Neural cell (in vitro differentiated cells): ENCODE measurements at regions not wholly inside any gene's neighbourhood (a gene's known extent, or its start where the extent isn't known, plus 50 kb on each side); places are given as distances from the start of the nearest gene placed in this dataset.

Source experiments
- H2AFZ ChIP-seq: fragments of 200-600, 300-800 bp; sonication (generic), shearing (Covaris generic); 2 replicates; pipeline ENCODE4 v1.6.0; 2014; ENCODE audit warnings: low read depth, mild to moderate bottlenecking, antibody characterized with exemption, low read length, moderate library complexity
- H3F3A ChIP-seq: fragments of 200-600 bp; shearing (Covaris generic); 2 replicates; pipeline ENCODE4 v1.6.1; 2016; ENCODE audit warnings: mild to moderate bottlenecking, moderate library complexity, mixed read lengths, antibody characterized with exemption, low read length; ENCODE audit not compliant: insufficient read depth, poor library complexity, severe bottlenecking
- H3K27ac ChIP-seq: fragments of 200-600, 300-800 bp; sonication (generic), shearing (Covaris generic); 2 replicates; pipeline ENCODE4 v1.5.1; 2014; ENCODE audit warnings: mild to moderate bottlenecking, low read length, moderate library complexity
- H3K27me3 ChIP-seq: fragments of 300-800, 200-600 bp; sonication (generic), shearing (Covaris generic); 2 replicates; pipeline ENCODE4 v1.6.0; 2014; ENCODE audit warnings: mild to moderate bottlenecking, low read depth, low read length, moderate library complexity; ENCODE audit not compliant: insufficient read depth
- H3K36me3 ChIP-seq: fragments of 300-800, 200-600 bp; sonication (generic), shearing (Covaris generic); 2 replicates; pipeline ENCODE4 v1.5.1; 2014; ENCODE audit warnings: mild to moderate bottlenecking, antibody characterized with exemption, low read length, moderate library complexity; ENCODE audit not compliant: insufficient read depth
- H3K4me2 ChIP-seq: fragments of 300-800, 200-600 bp; sonication (generic), shearing (Covaris generic); 2 replicates; pipeline ENCODE4 v1.6.0; 2014; ENCODE audit warnings: mild to moderate bottlenecking, low read length
- H3K4me3 ChIP-seq: fragments of 300-800, 200-600 bp; sonication (generic), shearing (Covaris generic); 2 replicates; pipeline ENCODE4 v1.5.1; 2014; ENCODE audit warnings: mild to moderate bottlenecking, low read length, moderate library complexity
- H3K79me2 ChIP-seq: fragments of 200-600 bp; shearing (Covaris generic); replicated peaks from 2 replicates; pipeline ENCODE4 v1.6.0; 2014; ENCODE audit warnings: mild to moderate bottlenecking, low read length, moderate library complexity; ENCODE audit not compliant: insufficient read depth
- H3K9ac ChIP-seq: fragments of 300-800, 200-600 bp; sonication (generic), shearing (Covaris generic); 2 replicates; pipeline ENCODE4 v1.6.1; 2016; ENCODE audit warnings: mild to moderate bottlenecking, low read length, mixed read lengths
- H3K9me2 ChIP-seq: fragments of 200-600 bp; shearing (Covaris generic); 2 replicates; pipeline ENCODE4 v1.6.1; 2016; ENCODE audit warnings: mild to moderate bottlenecking, low read length, mixed read lengths; ENCODE audit not compliant: insufficient read depth
- H3K9me3 ChIP-seq: fragments of 200-600, 300-800 bp; sonication (generic), shearing (Covaris generic); 2 replicates; pipeline ENCODE4 v1.6.1; 2016; ENCODE audit warnings: mild to moderate bottlenecking, mixed run types, low read length, moderate library complexity, mixed read lengths
- H4K20me1 ChIP-seq: fragments of 200-600 bp; shearing (Covaris generic); 2 replicates; pipeline ENCODE4 v1.6.1; 2016; ENCODE audit warnings: mild to moderate bottlenecking, mixed run types; ENCODE audit not compliant: insufficient read depth
- EP300 ChIP-seq: fragments of 450-650 bp; conservative IDR thresholded peaks from 2 replicates; pipeline ENCODE4 v1.6.1; 2014; ENCODE audit warnings: antibody characterized with exemption, mild to moderate bottlenecking, moderate library complexity; ENCODE audit not compliant: poor library complexity, severe bottlenecking
- EZH2 ChIP-seq: fragments of 200-600, 300-800 bp; shearing (Covaris generic), sonication (generic); IDR thresholded peaks from 2 replicates; pipeline ENCODE4 v1.6.1; 2014; ENCODE audit warnings: antibody characterized with exemption, low read length, borderline replicate concordance, mild to moderate bottlenecking; ENCODE audit not compliant: insufficient read depth, poor library complexity, severe bottlenecking
- MXI1 ChIP-seq: fragments of 450-650 bp; conservative IDR thresholded peaks from 2 replicates; pipeline ENCODE4 v1.6.1; 2014; ENCODE audit warnings: antibody characterized with exemption, mild to moderate bottlenecking; ENCODE audit not compliant: poor library complexity, severe bottlenecking
- POLR2AphosphoS5 ChIP-seq: IDR thresholded peaks from 2 replicates; pipeline ENCODE4 v1.6.1; 2012
- RAD21 ChIP-seq: fragments of 450-650 bp; conservative IDR thresholded peaks from 2 replicates; pipeline ENCODE4 v1.6.1; 2014; ENCODE audit warnings: antibody characterized with exemption, mild to moderate bottlenecking, moderate library complexity
- REST ChIP-seq: IDR thresholded peaks from 2 replicates; pipeline ENCODE4 v1.6.1; 2012; ENCODE audit warnings: borderline replicate concordance
- SMC3 ChIP-seq: fragments of 450-650 bp; conservative IDR thresholded peaks from 2 replicates; pipeline ENCODE4 v1.6.1; 2014; ENCODE audit warnings: antibody characterized with exemption, mild to moderate bottlenecking, moderate library complexity; ENCODE audit not compliant: poor library complexity
- TAF1 ChIP-seq: IDR thresholded peaks from 2 replicates; pipeline ENCODE4 v1.6.1; 2012; ENCODE audit warnings: low read depth
- TF ChIP-seq, protein P1 (sequence below): fragments of 450-650 bp; IDR thresholded peaks from 2 replicates; pipeline ENCODE4 v1.5.1; 2014; ENCODE audit warnings: antibody characterized with exemption, mild to moderate bottlenecking, moderate library complexity; ENCODE audit not compliant: poor library complexity, severe bottlenecking

GRCh38 chr10:2604891-2605290, 462.5 kb upstream of the PFKP start:
- H3K79me2 ChIP-seq: no peaks in the 10 kb centered on the region
- H3K4me3 ChIP-seq: no peak overlapping the region
- no peak overlapping the region for H3K9ac ChIP-seq
- no peaks in the 10 kb centered on the region for H3F3A ChIP-seq
- H4K20me1 ChIP-seq: no peaks in the 10 kb centered on the region
- no peak overlapping the region for H2AFZ ChIP-seq
- H3K9me3 ChIP-seq: no peaks in the 10 kb centered on the region
- H3K27ac ChIP-seq: no peak overlapping the region
- H3K9me2 ChIP-seq: no peaks in the 10 kb centered on the region
- TF ChIP-seq TAF1 (no peak), EP300 (no peak), EZH2 (no peak), SMC3 (no peak), MXI1 (no peak), RAD21 (no peak)
- H3K4me2 ChIP-seq: no peak overlapping the region
- H3K27me3 ChIP-seq: no peaks in the 10 kb centered on the region
- H3K36me3 ChIP-seq: no peaks in the 10 kb centered on the region

DNA sequence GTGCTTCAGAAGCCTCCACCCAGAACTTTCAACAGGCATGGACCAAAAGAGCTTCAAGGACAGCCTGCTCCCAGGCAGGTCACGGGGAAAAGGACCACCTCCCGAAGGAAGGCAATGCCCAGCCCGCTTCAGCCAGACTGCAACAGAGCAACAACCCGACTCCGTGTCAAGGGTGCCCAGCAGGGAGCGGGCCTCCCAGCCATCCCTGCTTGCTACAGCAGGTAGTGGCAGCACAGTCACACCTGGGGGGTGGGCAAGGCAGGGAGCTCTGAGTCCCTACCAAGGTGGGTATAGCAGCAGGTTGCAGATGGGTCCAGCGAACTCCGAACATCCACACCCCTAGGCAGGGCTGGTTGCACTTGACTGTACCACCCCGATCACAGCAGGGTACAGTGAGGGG, 467.8 kb upstream of the PFKP start:
- Histone ChIP-seq H3K9me2 (no peaks in the 10 kb centered on the region), H3K27me3 (no peaks in the 10 kb centered on the region), H3K36me3 (no peaks in the 10 kb centered on the region), H3F3A (no peaks in the 10 kb centered on the region), H3K4me2 (no peak overlapping the region), H3K27ac (no peak overlapping the region), H3K9ac (no peak overlapping the region), H4K20me1 (no peaks in the 10 kb centered on the region), H2AFZ (no peak overlapping the region), H3K9me3 (no peaks in the 10 kb centered on the region), H3K79me2 (no peaks in the 10 kb centered on the region), H3K4me3 (no peak overlapping the region)
- TF ChIP-seq EP300 (no peak), TAF1 (no peak), REST (no peak), SMC3 (no peak), POLR2AphosphoS5 (no peak), MXI1 (no peak), RAD21 (no peak), EZH2 (no peak)
- TF ChIP-seq, protein P1, sequence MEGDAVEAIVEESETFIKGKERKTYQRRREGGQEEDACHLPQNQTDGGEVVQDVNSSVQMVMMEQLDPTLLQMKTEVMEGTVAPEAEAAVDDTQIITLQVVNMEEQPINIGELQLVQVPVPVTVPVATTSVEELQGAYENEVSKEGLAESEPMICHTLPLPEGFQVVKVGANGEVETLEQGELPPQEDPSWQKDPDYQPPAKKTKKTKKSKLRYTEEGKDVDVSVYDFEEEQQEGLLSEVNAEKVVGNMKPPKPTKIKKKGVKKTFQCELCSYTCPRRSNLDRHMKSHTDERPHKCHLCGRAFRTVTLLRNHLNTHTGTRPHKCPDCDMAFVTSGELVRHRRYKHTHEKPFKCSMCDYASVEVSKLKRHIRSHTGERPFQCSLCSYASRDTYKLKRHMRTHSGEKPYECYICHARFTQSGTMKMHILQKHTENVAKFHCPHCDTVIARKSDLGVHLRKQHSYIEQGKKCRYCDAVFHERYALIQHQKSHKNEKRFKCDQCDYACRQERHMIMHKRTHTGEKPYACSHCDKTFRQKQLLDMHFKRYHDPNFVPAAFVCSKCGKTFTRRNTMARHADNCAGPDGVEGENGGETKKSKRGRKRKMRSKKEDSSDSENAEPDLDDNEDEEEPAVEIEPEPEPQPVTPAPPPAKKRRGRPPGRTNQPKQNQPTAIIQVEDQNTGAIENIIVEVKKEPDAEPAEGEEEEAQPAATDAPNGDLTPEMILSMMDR: no peak
